ENCODE measurements at regions not wholly inside any gene's neighbourhood (a gene's known extent, or its start where the extent isn't known, plus 50 kb on each side); places are given as distances from the start of the nearest gene placed in this dataset.

GRCh38 chr2:67142741-67143140, 254.4 kb upstream of the ETAA1 start:
- H3K27ac ChIP-seq = no peak overlapping the region
- H3K27me3 ChIP-seq (ENCODE audit: control insufficient read depth, insufficient read depth, low read length) = no peaks in the 10 kb centered on the region
- H3K79me2 ChIP-seq = no peaks in the 10 kb centered on the region
- H3K4me2 ChIP-seq (ENCODE audit: low read length) = no peak overlapping the region
- TF ChIP-seq CTCF (IDR thresholded peaks at IDR 0.05) = no peak
- no peaks in the 10 kb centered on the region for H3K36me3 ChIP-seq (ENCODE audit: control insufficient read depth, insufficient read depth, low read length)
- H3K9me3 ChIP-seq (ENCODE audit: control insufficient read depth, low read length) = no peaks in the 10 kb centered on the region
- no peak overlapping the region for H2AFZ ChIP-seq
- no peak overlapping the region for H3K9ac ChIP-seq
- no peak overlapping the region for H3K4me3 ChIP-seq (ENCODE audit: low read depth, low read length)
- no peaks in the 10 kb centered on the region for H3K4me1 ChIP-seq

- H3K36me3 ChIP-seq (ENCODE audit: control insufficient read depth, insufficient read depth, low read length) = no peaks in the 10 kb centered on the region
- H3K4me3 ChIP-seq (ENCODE audit: low read depth, low read length) = no peak overlapping the region
- H3K4me1 ChIP-seq = no peaks in the 10 kb centered on the region
- no peaks in the 10 kb centered on the region for H3K27me3 ChIP-seq (ENCODE audit: control insufficient read depth, insufficient read depth, low read length)
- H3K79me2 ChIP-seq = no peaks in the 10 kb centered on the region
- H3K4me2 ChIP-seq (ENCODE audit: low read length) = no peak overlapping the region
- no peak overlapping the region for H3K27ac ChIP-seq
- TF ChIP-seq CTCF (IDR thresholded peaks at IDR 0.05) = no peak
- H3K9ac ChIP-seq = no peak overlapping the region
- no peaks in the 10 kb centered on the region for H3K9me3 ChIP-seq (ENCODE audit: control insufficient read depth, low read length)
- no peak overlapping the region for H2AFZ ChIP-seq
Measured at GRCh38 chr2:67145851-67146250, 251.3 kb upstream of the ETAA1 start.

- TF ChIP-seq CTCF (IDR thresholded peaks at IDR 0.05) = no peak
- no peaks in the 10 kb centered on the region for H3K4me1 ChIP-seq
Measured at GRCh38 chr2:67156796-67157195, 240.3 kb upstream of the ETAA1 start.

DNA sequence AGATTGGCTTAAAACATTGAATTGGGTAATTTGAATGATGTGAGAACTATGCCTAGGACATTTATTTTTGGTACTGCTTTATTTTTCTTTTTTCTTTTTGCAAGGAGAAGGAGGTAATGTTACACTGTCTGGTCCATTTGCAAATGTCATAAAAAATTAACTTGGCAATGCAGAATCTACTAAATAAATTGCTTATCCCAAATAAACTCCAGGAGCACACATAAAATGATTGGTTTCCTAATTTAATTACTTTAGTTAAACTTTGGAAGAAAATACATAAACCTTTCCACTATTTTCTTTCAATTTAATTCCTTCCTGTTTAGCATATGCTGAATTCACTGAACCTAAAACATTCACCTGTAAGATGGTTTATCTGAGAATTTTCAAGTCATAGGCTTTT, 238.4 kb upstream of the ETAA1 start:
- no peak for TF ChIP-seq CTCF (IDR thresholded peaks at IDR 0.05)
- no peaks in the 10 kb centered on the region for H3K27me3 ChIP-seq (ENCODE audit: control insufficient read depth, insufficient read depth, low read length)
- no peaks in the 10 kb centered on the region for H3K9me3 ChIP-seq (ENCODE audit: control insufficient read depth, low read length)
- H3K9ac ChIP-seq = no peak overlapping the region
- no peak overlapping the region for H3K4me3 ChIP-seq (ENCODE audit: low read depth, low read length)
- H3K4me2 ChIP-seq (ENCODE audit: low read length) = no peak overlapping the region
- no peaks in the 10 kb centered on the region for H3K79me2 ChIP-seq
- no peaks in the 10 kb centered on the region for H3K4me1 ChIP-seq
- H3K27ac ChIP-seq = no peak overlapping the region
- H3K36me3 ChIP-seq (ENCODE audit: control insufficient read depth, insufficient read depth, low read length) = no peaks in the 10 kb centered on the region
- no peak overlapping the region for H2AFZ ChIP-seq

More at GRCh38 chr2:67156796-67157195, 240.3 kb upstream of the ETAA1 start:
- H3K27me3 ChIP-seq (ENCODE audit: control insufficient read depth, insufficient read depth, low read length) = no peaks in the 10 kb centered on the region
- no peak overlapping the region for H3K9ac ChIP-seq
- no peaks in the 10 kb centered on the region for H3K79me2 ChIP-seq
- no peak overlapping the region for H3K4me3 ChIP-seq (ENCODE audit: low read depth, low read length)
- H2AFZ ChIP-seq = no peak overlapping the region
- H3K4me2 ChIP-seq (ENCODE audit: low read length) = no peak overlapping the region
- no peak overlapping the region for H3K27ac ChIP-seq
- no peaks in the 10 kb centered on the region for H3K36me3 ChIP-seq (ENCODE audit: control insufficient read depth, insufficient read depth, low read length)
- H3K9me3 ChIP-seq (ENCODE audit: control insufficient read depth, low read length) = no peaks in the 10 kb centered on the region

DNA sequence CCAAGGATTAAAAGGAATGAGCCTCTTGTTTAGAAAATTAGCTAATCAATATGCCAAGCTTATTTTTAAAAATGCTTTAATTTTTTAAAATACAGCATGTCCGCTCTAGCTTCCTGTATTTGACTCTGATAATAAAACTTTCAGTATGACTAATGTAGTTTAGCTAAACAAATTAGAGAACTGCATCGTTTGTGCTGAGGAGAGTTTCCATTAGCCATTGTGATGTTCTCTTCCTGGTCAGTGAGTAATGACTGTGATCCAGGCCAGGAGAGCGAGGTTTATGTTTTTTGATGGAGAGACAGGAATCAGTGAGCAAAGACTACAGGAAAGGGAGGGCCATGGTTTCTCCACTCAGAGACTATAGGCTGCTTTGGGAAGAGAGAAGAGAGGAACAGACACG, 237.2 kb upstream of the ETAA1 start:
- Histone ChIP-seq H3K4me2 (ENCODE audit: low read length) (no peak overlapping the region), H3K36me3 (ENCODE audit: control insufficient read depth, insufficient read depth, low read length) (no peaks in the 10 kb centered on the region), H3K4me1 (no peaks in the 10 kb centered on the region), H3K27ac (no peak overlapping the region), H3K27me3 (ENCODE audit: control insufficient read depth, insufficient read depth, low read length) (no peaks in the 10 kb centered on the region), H3K9me3 (ENCODE audit: control insufficient read depth, low read length) (no peaks in the 10 kb centered on the region), H3K9ac (no peak overlapping the region), H3K4me3 (ENCODE audit: low read depth, low read length) (no peak overlapping the region), H2AFZ (no peak overlapping the region), H3K79me2 (no peaks in the 10 kb centered on the region)
- no peak for TF ChIP-seq CTCF (IDR thresholded peaks at IDR 0.05)
